Endothelial cell of umbilical vein (primary cell): ENCODE measurements at regions not wholly inside any gene's neighbourhood (a gene's known extent, or its start where the extent isn't known, plus 50 kb on each side); places are given as distances from the start of the nearest gene placed in this dataset.
"Not testable (repeated sequence)": the region's sequence is repeated elsewhere in the genome, so short reads cannot be mapped to it uniquely, and the experiment has no call there.

Source experiments
- BruUV-seq: library from RNA; stranded (reverse); fragments of 400-500 nt; replicated peaks from 2 replicates; lab custom pipeline; 2021; lab: Mats Ljungman, UMichigan
- CTCF ChIA-PET: fragments of 300-600, 350-600 bp; sonication (Branson Sonifier 250); formaldehyde crosslinking; loops from one replicate; lab custom pipeline; 2021; ENCODE audit warnings: antibody characterized with exemption, inconsistent platforms; lab: Charles Lee
- POLR2A ChIA-PET: fragments of 300-600, 350-600 bp; sonication (Branson Sonifier 250); formaldehyde crosslinking; loops from one replicate; lab custom pipeline; 2021; ENCODE audit warnings: antibody characterized with exemption, inconsistent platforms; lab: Charles Lee
- DNase-seq: peaks from one replicate; pipeline ENCODE4 v3.0.0-alpha.2; 2011; ENCODE audit warnings: low read depth, low spot score
- FAIRE-seq: peaks from 2 replicates; lab custom pipeline; 2011; peaks lifted over from hg19 to GRCh38; lab: Jason Lieb, UNC
- H2AFZ ChIP-seq: 2 replicates; pipeline ENCODE4 v1.6.0; 2012; ENCODE audit warnings: low read depth, low read length, control low read depth, inconsistent platforms
- H3K27ac ChIP-seq: 2 replicates; pipeline ENCODE4 v1.5.1; 2011; ENCODE audit warnings: low read depth, mild to moderate bottlenecking, control low read depth, low read length, moderate library complexity; ENCODE audit not compliant: insufficient read depth
- H3K27me3 ChIP-seq, 2 experiments: 2 replicates each; pipeline versions ENCODE4 v1.6.0 to v1.6.1; 2011; ENCODE audit warnings: low read length in 2 of 2, mixed read lengths in 1 of 2; ENCODE audit not compliant: control insufficient read depth in 2 of 2, insufficient read depth in 2 of 2
- H3K36me3 ChIP-seq, 2 experiments: 2 replicates in 1 of 2; 3 replicates in 1 of 2; pipeline ENCODE4 v1.5.1; 2011; ENCODE audit warnings: low read length in 2 of 2, mild to moderate bottlenecking in 1 of 2, moderate library complexity in 1 of 2; ENCODE audit not compliant: control insufficient read depth in 2 of 2, insufficient read depth in 2 of 2; ENCODE audit errors: extremely low read depth in 1 of 2
- H3K4me1 ChIP-seq: 3 replicates; pipeline ENCODE4 v1.5.1; 2011; ENCODE audit warnings: mild to moderate bottlenecking, low read length; ENCODE audit not compliant: control insufficient read depth, insufficient read depth; ENCODE audit errors: extremely low read depth
- H3K4me2 ChIP-seq: 2 replicates; pipeline ENCODE4 v1.6.1; 2011; ENCODE audit warnings: low read length, control low read depth, mixed read lengths; ENCODE audit not compliant: insufficient read depth
- H3K4me3 ChIP-seq, 3 experiments: fragments of 200-600 bp in 1 of 3; sonication (generic), shearing (Covaris generic) in 1 of 3; replicated peaks in 1 of 3; 2 replicates each; pipeline ENCODE4 v1.5.1; 2011 to 2016; ENCODE audit warnings: control low read depth in 3 of 3, low read length in 3 of 3, mild to moderate bottlenecking in 2 of 3, inconsistent platforms in 1 of 3, low read depth in 1 of 3, moderate library complexity in 1 of 3; ENCODE audit not compliant: insufficient read depth in 1 of 3
- H3K79me2 ChIP-seq: 2 replicates; pipeline ENCODE4 v1.6.0; 2012; ENCODE audit warnings: low read length, inconsistent platforms; ENCODE audit not compliant: control insufficient read depth, insufficient read depth
- H3K9ac ChIP-seq: replicated peaks from 2 replicates; pipeline ENCODE3; 2011; ENCODE audit warnings: low read length, control low read depth; ENCODE audit not compliant: insufficient read depth; ENCODE audit errors: extremely low read depth
- H3K9me1 ChIP-seq: replicated peaks from 3 replicates; pipeline ENCODE4 v1.6.0; 2011; ENCODE audit warnings: mild to moderate bottlenecking, low read length; ENCODE audit not compliant: control insufficient read depth, insufficient read depth; ENCODE audit errors: extremely low read depth
- H3K9me3 ChIP-seq: replicated peaks from 2 replicates; pipeline ENCODE4 v1.5.1; 2012; ENCODE audit warnings: low read length, inconsistent platforms; ENCODE audit not compliant: control insufficient read depth, insufficient read depth
- H4K20me1 ChIP-seq: replicated peaks from 2 replicates; pipeline ENCODE3; 2011; ENCODE audit warnings: mild to moderate bottlenecking, low read length; ENCODE audit not compliant: control insufficient read depth, insufficient read depth; ENCODE audit errors: extremely low read depth
- EZH2 ChIP-seq: IDR thresholded peaks from 2 replicates; pipeline ENCODE4 v1.6.1; 2012; ENCODE audit warnings: borderline replicate concordance, low read depth, mild to moderate bottlenecking, moderate library complexity, low read length, inconsistent platforms; ENCODE audit not compliant: severe bottlenecking
- FOS ChIP-seq: IDR thresholded peaks from 2 replicates; pipeline ENCODE4 v1.6.1; 2011; ENCODE audit warnings: mild to moderate bottlenecking, low read length, moderate library complexity, borderline replicate concordance; ENCODE audit not compliant: insufficient read depth
- GATA2 ChIP-seq: IDR thresholded peaks from 2 replicates; pipeline ENCODE4 v1.7.0; 2011; ENCODE audit warnings: low read depth, mild to moderate bottlenecking, moderate library complexity, mixed read lengths, low read length; ENCODE audit not compliant: insufficient read length, insufficient read depth
- POLR2A ChIP-seq: IDR thresholded peaks from 2 replicates; pipeline ENCODE4 v1.6.1; 2012; ENCODE audit warnings: low read depth, mild to moderate bottlenecking, control low read depth, low read length
- POLR2AphosphoS5 ChIP-seq: IDR thresholded peaks from 2 replicates; pipeline ENCODE4 v1.6.1; 2012; ENCODE audit warnings: low read depth, mild to moderate bottlenecking, control low read depth, low read length, moderate library complexity; ENCODE audit not compliant: insufficient read depth
- dilution Hi-C: fragments of 300-500 bp; cut with MboI; formaldehyde crosslinking; loops from one replicate; pipeline ENCODE4 v1.15.0; 2019; ENCODE audit warnings: low sequenced_read_pairs; ENCODE audit not compliant: extremely low pct_ligation_motif_present
- intact Hi-C: fragments of 100-400 bp; cut with micrococcal nuclease; formaldehyde crosslinking; loops from one replicate; pipeline ENCODE4 v1.10.0; 2022
- TF ChIP-seq, protein P1 (sequence below): IDR thresholded peaks from 2 replicates; pipeline ENCODE4 v1.6.1; 2011; ENCODE audit not compliant: insufficient read depth, insufficient read length

DNA sequence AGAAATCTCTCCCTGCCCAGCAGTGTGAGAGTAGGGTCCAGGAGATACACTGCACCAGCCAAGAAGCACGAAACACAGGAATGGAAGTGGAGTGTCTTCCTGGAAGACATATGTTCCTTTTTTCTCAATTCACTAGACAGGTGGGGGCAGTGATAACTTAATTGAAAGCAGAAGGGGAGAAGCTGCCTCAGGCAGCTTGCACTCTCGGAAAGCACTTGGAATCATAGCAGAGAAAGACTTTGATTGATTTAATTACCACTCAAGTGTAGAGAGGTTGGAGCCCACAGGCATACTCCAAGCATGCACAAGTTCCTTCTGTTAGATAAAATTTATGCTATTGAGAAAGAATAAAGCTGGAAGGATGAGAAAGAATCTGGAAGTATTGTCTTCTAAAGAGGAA lies 249.4 kb downstream of the SLITRK6 start:
- Histone ChIP-seq H3K4me3 (no peak overlapping the region), H3K9me3 (peaks cover 7% of the 10 kb centered on the region), H2AFZ (no peak overlapping the region), H3K9me1 (no peaks in the 10 kb centered on the region), H3K27ac (no peak overlapping the region), H3K4me1 (no peaks in the 10 kb centered on the region), H3K36me3 (no peaks in the 10 kb centered on the region), H3K27me3 (no peaks in the 10 kb centered on the region), H3K9ac (no peak overlapping the region), H3K79me2 (no peaks in the 10 kb centered on the region), H4K20me1 (no peaks in the 10 kb centered on the region), H3K4me2 (no peak overlapping the region)
- no TSS peak for BruUV-seq
- intact Hi-C loops (no loop called here), dilution Hi-C loops (no loop called here)
- DNase-seq (no peak), FAIRE-seq (no peak)
- ChIA-PET CTCF (no interaction called here), POLR2A (no interaction called here)
- no peak for TF ChIP-seq POLR2A
- TF ChIP-seq, protein P1, sequence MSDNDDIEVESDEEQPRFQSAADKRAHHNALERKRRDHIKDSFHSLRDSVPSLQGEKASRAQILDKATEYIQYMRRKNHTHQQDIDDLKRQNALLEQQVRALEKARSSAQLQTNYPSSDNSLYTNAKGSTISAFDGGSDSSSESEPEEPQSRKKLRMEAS: no peak
- TF ChIP-seq GATA2: no peak
- TF ChIP-seq FOS: no peak
- no peak for TF ChIP-seq EZH2
- TF ChIP-seq POLR2AphosphoS5: no peak

DNA sequence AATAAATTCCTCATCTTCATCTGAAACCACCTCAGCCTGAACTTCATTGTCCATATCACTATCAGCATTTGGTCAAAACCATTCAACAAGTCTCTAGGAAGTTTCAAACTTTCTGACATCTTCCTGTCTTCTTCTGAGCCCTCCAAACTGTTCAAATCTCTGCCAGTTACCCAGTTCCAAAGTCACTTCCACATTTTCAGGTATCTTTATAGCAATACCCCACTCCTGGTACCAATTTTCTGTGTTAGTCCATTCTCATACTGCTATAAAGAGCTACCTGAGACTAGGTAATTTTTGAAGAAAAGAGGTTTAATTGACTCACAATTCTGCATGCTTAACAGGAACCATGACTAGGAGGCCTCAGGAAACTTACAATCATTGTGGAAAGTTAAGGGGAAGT lies 250.4 kb downstream of the SLITRK6 start:
- DNase-seq, H4K20me1 ChIP-seq, H3K4me1 ChIP-seq, H3K4me3 ChIP-seq, H3K9me1 ChIP-seq, dilution Hi-C loops, intact Hi-C loops, FAIRE-seq, CTCF ChIA-PET, H3K79me2 ChIP-seq, H3K4me2 ChIP-seq, BruUV-seq, POLR2A ChIA-PET, H2AFZ ChIP-seq, H3K27ac ChIP-seq, H3K36me3 ChIP-seq, H3K9ac ChIP-seq, H3K9me3 ChIP-seq, H3K27me3 ChIP-seq: not testable (repeated sequence)
